ENCODE measurements at regions not wholly inside any gene's neighbourhood (a gene's known extent, or its start where the extent isn't known, plus 50 kb on each side); places are given as distances from the start of the nearest gene placed in this dataset. TPM values are rescaled to one million over a fixed set of nuclear protein-coding genes. Genes with fewer than 3 reads are reported as not detected.

Small RNAs in the stretch of these regions (small RNA-seq; reads per million reads assigned to genes)
- not detected for gene MIR587 (ENCODE audit: insufficient read length, low read depth, low replicate concordance)
- gene RNU6-117P (ENCODE audit: insufficient read length, low read depth, low replicate concordance) = not detected
